ENCODE measurements at regions not wholly inside any gene's neighbourhood (a gene's known extent, or its start where the extent isn't known, plus 50 kb on each side); places are given as distances from the start of the nearest gene placed in this dataset.

GRCh38 chr12:61739925-61740324, 520.3 kb upstream of the USP15 start:
- Mint-ChIP-seq H3K4me1 (no peaks in the 10 kb centered on the region), H3K36me3 (ENCODE audit: low read depth) (no peaks in the 10 kb centered on the region), H3K4me3 (no peak overlapping the region), H3K27me3 (ENCODE audit: low read depth) (no peaks in the 10 kb centered on the region), H3K27ac (peak overlapping the region in 1 of 3 experiments; percentile 20), H3K9me3 (no peaks in the 10 kb centered on the region)
- TF ChIP-seq, protein P1, sequence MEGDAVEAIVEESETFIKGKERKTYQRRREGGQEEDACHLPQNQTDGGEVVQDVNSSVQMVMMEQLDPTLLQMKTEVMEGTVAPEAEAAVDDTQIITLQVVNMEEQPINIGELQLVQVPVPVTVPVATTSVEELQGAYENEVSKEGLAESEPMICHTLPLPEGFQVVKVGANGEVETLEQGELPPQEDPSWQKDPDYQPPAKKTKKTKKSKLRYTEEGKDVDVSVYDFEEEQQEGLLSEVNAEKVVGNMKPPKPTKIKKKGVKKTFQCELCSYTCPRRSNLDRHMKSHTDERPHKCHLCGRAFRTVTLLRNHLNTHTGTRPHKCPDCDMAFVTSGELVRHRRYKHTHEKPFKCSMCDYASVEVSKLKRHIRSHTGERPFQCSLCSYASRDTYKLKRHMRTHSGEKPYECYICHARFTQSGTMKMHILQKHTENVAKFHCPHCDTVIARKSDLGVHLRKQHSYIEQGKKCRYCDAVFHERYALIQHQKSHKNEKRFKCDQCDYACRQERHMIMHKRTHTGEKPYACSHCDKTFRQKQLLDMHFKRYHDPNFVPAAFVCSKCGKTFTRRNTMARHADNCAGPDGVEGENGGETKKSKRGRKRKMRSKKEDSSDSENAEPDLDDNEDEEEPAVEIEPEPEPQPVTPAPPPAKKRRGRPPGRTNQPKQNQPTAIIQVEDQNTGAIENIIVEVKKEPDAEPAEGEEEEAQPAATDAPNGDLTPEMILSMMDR (IDR thresholded peaks at IDR 0.05; ENCODE audit: unreplicated experiment in 3 of 3) = no peak

- H3K27ac Mint-ChIP-seq = no peak overlapping the region
- TF ChIP-seq, protein P1 (IDR thresholded peaks at IDR 0.05; ENCODE audit: unreplicated experiment in 3 of 3) = no peak
- H3K4me1 Mint-ChIP-seq = no peaks in the 10 kb centered on the region
- H3K9me3 Mint-ChIP-seq = no peaks in the 10 kb centered on the region
- no peaks in the 10 kb centered on the region for H3K36me3 Mint-ChIP-seq (ENCODE audit: low read depth)
- no peak overlapping the region for H3K4me3 Mint-ChIP-seq
- H3K27me3 Mint-ChIP-seq (ENCODE audit: low read depth) = no peaks in the 10 kb centered on the region
Measured at GRCh38 chr12:61750604-61751003, 509.6 kb upstream of the USP15 start.

DNA sequence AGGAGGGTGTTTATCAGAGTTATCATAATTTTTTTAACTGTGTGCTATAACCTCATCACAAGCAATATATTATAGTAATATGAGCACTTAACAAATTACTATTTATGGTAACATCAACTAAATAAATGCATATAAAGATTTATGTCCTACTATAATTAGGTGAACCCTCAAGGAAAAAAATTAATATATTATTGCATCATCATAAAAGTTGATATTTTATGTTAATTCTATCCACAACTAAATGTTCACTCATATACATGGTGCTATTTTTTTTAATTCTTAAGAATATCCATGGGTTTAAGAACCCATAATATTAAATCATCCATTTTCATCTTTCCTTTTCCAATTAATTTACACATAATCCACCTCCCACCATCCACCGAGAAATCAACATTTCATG, 506.0 kb upstream of the USP15 start:
- H3K4me1 Mint-ChIP-seq = no peaks in the 10 kb centered on the region

GRCh38 chr12:61757831-61758505, 502.2 kb upstream of the USP15 start:
- TF ChIP-seq, protein P1 (IDR thresholded peaks at IDR 0.05; ENCODE audit: unreplicated experiment in 3 of 3) = no peak
- no peak overlapping the region for H3K4me3 Mint-ChIP-seq

More for the DNA sequence above, 506.0 kb upstream of the USP15 start:
- no peaks in the 10 kb centered on the region for H3K36me3 Mint-ChIP-seq (ENCODE audit: low read depth)
- TF ChIP-seq, protein P1 (IDR thresholded peaks at IDR 0.05; ENCODE audit: unreplicated experiment in 3 of 3) = no peak
- H3K27ac Mint-ChIP-seq = no peak overlapping the region
- no peak overlapping the region for H3K4me3 Mint-ChIP-seq
- no peaks in the 10 kb centered on the region for H3K9me3 Mint-ChIP-seq
- no peaks in the 10 kb centered on the region for H3K27me3 Mint-ChIP-seq (ENCODE audit: low read depth)

GRCh38 chr12:61758661-61759060, 501.5 kb upstream of the USP15 start:
- TF ChIP-seq, protein P1 (IDR thresholded peaks at IDR 0.05; ENCODE audit: unreplicated experiment in 3 of 3) = no peak
- Mint-ChIP-seq H3K9me3 (no peaks in the 10 kb centered on the region), H3K27ac (no peak overlapping the region), H3K36me3 (ENCODE audit: low read depth) (no peaks in the 10 kb centered on the region), H3K27me3 (ENCODE audit: low read depth) (no peaks in the 10 kb centered on the region), H3K4me1 (no peaks in the 10 kb centered on the region), H3K4me3 (no peak overlapping the region)

More at GRCh38 chr12:61757831-61758505, 502.2 kb upstream of the USP15 start:
- no peaks in the 10 kb centered on the region for H3K27me3 Mint-ChIP-seq (ENCODE audit: low read depth)
- H3K27ac Mint-ChIP-seq = no peak overlapping the region
- H3K4me1 Mint-ChIP-seq = no peaks in the 10 kb centered on the region
- no peaks in the 10 kb centered on the region for H3K36me3 Mint-ChIP-seq (ENCODE audit: low read depth)
- H3K9me3 Mint-ChIP-seq = no peaks in the 10 kb centered on the region

DNA sequence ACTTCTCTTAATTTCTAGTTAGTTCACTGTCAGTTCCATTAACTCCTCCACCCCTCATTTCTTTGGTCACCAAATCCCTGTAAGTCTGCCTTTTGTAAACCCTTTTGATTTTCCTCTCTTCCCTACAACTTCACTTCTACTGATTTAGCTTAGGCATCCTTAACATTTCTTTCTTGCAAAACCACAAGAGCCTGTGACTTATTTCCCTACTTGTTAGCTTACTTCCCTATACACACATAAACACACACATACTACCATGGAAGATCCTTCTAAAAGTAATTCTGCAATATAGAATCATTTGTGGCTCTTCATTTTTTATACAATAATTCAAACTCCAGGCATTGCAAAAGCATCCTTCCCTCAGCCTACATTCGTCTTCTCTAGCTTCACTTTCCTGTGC, 494.3 kb upstream of the USP15 start:
- Mint-ChIP-seq H3K36me3 (ENCODE audit: low read depth) (no peaks in the 10 kb centered on the region), H3K4me3 (no peak overlapping the region), H3K27ac (no peak overlapping the region), H3K4me1 (no peaks in the 10 kb centered on the region), H3K9me3 (peaks cover 13% of the 10 kb centered on the region), H3K27me3 (ENCODE audit: low read depth) (no peaks in the 10 kb centered on the region)
- TF ChIP-seq, protein P1 (IDR thresholded peaks at IDR 0.05; ENCODE audit: unreplicated experiment in 3 of 3) = no peak

Data from nephron (organoid).